Mesenteric fat pad (tissue), 1 donor: ENCODE measurements at regions not wholly inside any gene's neighbourhood (a gene's known extent, or its start where the extent isn't known, plus 50 kb on each side); places are given as distances from the start of the nearest gene placed in this dataset.

Experiments used
- DNase-seq: peaks from one replicate; pipeline ENCODE4 v3.0.0-alpha.2; 2020; ENCODE audit warnings: low spot score
- donor health status: DM: yes; HTN: yes; CAD: no.

- DNase-seq: no peak
Observed at GRCh38 chr1:67559222-67559700, 125.7 kb upstream of the GADD45A start.

- DNase-seq: no peak
Observed at GRCh38 chr1:67560580-67561255, 124.3 kb upstream of the GADD45A start.

GRCh38 chr1:67561704-67562113 is 123.3 kb upstream of the GADD45A start:
- peak; percentile 93 for DNase-seq

- no peak for DNase-seq
Observed at GRCh38 chr1:67563684-67564083, 121.3 kb upstream of the GADD45A start.

- DNase-seq: no peak
Observed at GRCh38 chr1:67564193-67564592, 120.8 kb upstream of the GADD45A start.

GRCh38 chr1:67566803-67567377 is 118.1 kb upstream of the GADD45A start:
- no peak for DNase-seq

- no peak for DNase-seq
Observed at GRCh38 chr1:67570486-67571143, 114.4 kb upstream of the GADD45A start.

GRCh38 chr1:67571406-67571805 is 113.6 kb upstream of the GADD45A start:
- DNase-seq: no peak

GRCh38 chr1:67571901-67572593 is 113.0 kb upstream of the GADD45A start:
- DNase-seq: no peak

GRCh38 chr1:67572594-67573221 is 112.3 kb upstream of the GADD45A start:
- DNase-seq: no peak

GRCh38 chr1:67573311-67573872 is 111.6 kb upstream of the GADD45A start:
- DNase-seq: no peak

GRCh38 chr1:67574221-67574620 is 110.8 kb upstream of the GADD45A start:
- no peak for DNase-seq

- no peak for DNase-seq
Observed at GRCh38 chr1:67575861-67576260, 109.1 kb upstream of the GADD45A start.

- no peak for DNase-seq
Observed at GRCh38 chr1:67576474-67576873, 108.5 kb upstream of the GADD45A start.

GRCh38 chr1:67577646-67578045 is 107.4 kb upstream of the GADD45A start:
- DNase-seq: no peak

- DNase-seq: no peak
Observed at GRCh38 chr1:67578397-67579020, 106.5 kb upstream of the GADD45A start.

GRCh38 chr1:67579623-67580394 is 105.2 kb upstream of the GADD45A start:
- DNase-seq: no peak

GRCh38 chr1:67580691-67581403 is 104.2 kb upstream of the GADD45A start:
- DNase-seq: no peak
